ENCODE measurements at regions not wholly inside any gene's neighbourhood (a gene's known extent, or its start where the extent isn't known, plus 50 kb on each side); places are given as distances from the start of the nearest gene placed in this dataset.

- Histone ChIP-seq H3K27me3 (ENCODE audit: low read depth, low read length) (no peaks in the 10 kb centered on the region), H3K4me1 (ENCODE audit: low read length) (peaks cover 10% of the 10 kb centered on the region), H3K9me3 (ENCODE audit: insufficient read depth, low read length) (no peaks in the 10 kb centered on the region), H2AFZ (ENCODE audit: low read depth, low read length) (no peak overlapping the region), H3K4me2 (ENCODE audit: low read length) (no peak overlapping the region), H3K9ac (ENCODE audit: low read length) (no peak overlapping the region), H3K79me2 (ENCODE audit: low read length) (no peaks in the 10 kb centered on the region), H3K36me3 (replicated peaks; ENCODE audit: low read depth, low read length) (no peaks in the 10 kb centered on the region), H3K4me3 (ENCODE audit: low read length) (no peak overlapping the region), H3K27ac (ENCODE audit: low read length) (no peak overlapping the region), H4K20me1 (ENCODE audit: insufficient read depth, low read length) (no peaks in the 10 kb centered on the region)
- no peak for TF ChIP-seq CTCF (IDR thresholded peaks at IDR 0.05; ENCODE audit: low read depth, low read length)
- no peak for TF ChIP-seq EZH2phosphoT487 (IDR thresholded peaks at IDR 0.05; ENCODE audit: low read depth)
These were observed 150.0 kb upstream of the SYT10 start for GRCh38 chr12:33589576-33590114.

GRCh38 chr12:33593753-33594152 is 154.1 kb upstream of the SYT10 start:
- no peak for TF ChIP-seq CTCF (IDR thresholded peaks at IDR 0.05; ENCODE audit: low read depth, low read length)
- no peak for TF ChIP-seq EZH2phosphoT487 (IDR thresholded peaks at IDR 0.05; ENCODE audit: low read depth)
- Histone ChIP-seq H2AFZ (ENCODE audit: low read depth, low read length) (no peak overlapping the region), H3K4me2 (ENCODE audit: low read length) (no peak overlapping the region), H3K36me3 (replicated peaks; ENCODE audit: low read depth, low read length) (no peaks in the 10 kb centered on the region), H3K9ac (ENCODE audit: low read length) (no peak overlapping the region), H3K4me3 (ENCODE audit: low read length) (no peak overlapping the region), H3K9me3 (ENCODE audit: insufficient read depth, low read length) (no peaks in the 10 kb centered on the region), H3K27me3 (ENCODE audit: low read depth, low read length) (no peaks in the 10 kb centered on the region), H3K4me1 (ENCODE audit: low read length) (peaks cover 1% of the 10 kb centered on the region; the same call in 1 of the 2 replicates), H3K79me2 (ENCODE audit: low read length) (no peaks in the 10 kb centered on the region), H4K20me1 (ENCODE audit: insufficient read depth, low read length) (no peaks in the 10 kb centered on the region), H3K27ac (ENCODE audit: low read length) (no peak overlapping the region)

GRCh38 chr12:33596061-33596460 is 156.4 kb upstream of the SYT10 start:
- Histone ChIP-seq H2AFZ (ENCODE audit: low read depth, low read length) (no peak overlapping the region), H3K27ac (ENCODE audit: low read length) (no peak overlapping the region)
- TF ChIP-seq CTCF (IDR thresholded peaks at IDR 0.05; ENCODE audit: low read depth, low read length) = no peak
- TF ChIP-seq EZH2phosphoT487 (IDR thresholded peaks at IDR 0.05; ENCODE audit: low read depth) = no peak

GRCh38 chr12:33596814-33597213 is 157.2 kb upstream of the SYT10 start:
- Histone ChIP-seq H3K9me3 (ENCODE audit: insufficient read depth, low read length) (no peaks in the 10 kb centered on the region), H4K20me1 (ENCODE audit: insufficient read depth, low read length) (no peaks in the 10 kb centered on the region), H3K27me3 (ENCODE audit: low read depth, low read length) (no peaks in the 10 kb centered on the region; the same call in 1 of the 2 replicates), H3K9ac (ENCODE audit: low read length) (no peak overlapping the region), H3K27ac (ENCODE audit: low read length) (no peak overlapping the region), H3K4me1 (ENCODE audit: low read length) (no peaks in the 10 kb centered on the region), H3K4me3 (ENCODE audit: low read length) (no peak overlapping the region), H2AFZ (ENCODE audit: low read depth, low read length) (no peak overlapping the region), H3K79me2 (ENCODE audit: low read length) (no peaks in the 10 kb centered on the region), H3K4me2 (ENCODE audit: low read length) (no peak overlapping the region), H3K36me3 (replicated peaks; ENCODE audit: low read depth, low read length) (no peaks in the 10 kb centered on the region)
- TF ChIP-seq EZH2phosphoT487 (IDR thresholded peaks at IDR 0.05; ENCODE audit: low read depth) (no peak), CTCF (IDR thresholded peaks at IDR 0.05; ENCODE audit: low read depth, low read length) (no peak)

More at GRCh38 chr12:33596061-33596460, 156.4 kb upstream of the SYT10 start:
- no peak overlapping the region for H3K4me2 ChIP-seq (ENCODE audit: low read length)
- no peaks in the 10 kb centered on the region for H4K20me1 ChIP-seq (ENCODE audit: insufficient read depth, low read length)
- no peaks in the 10 kb centered on the region; the same call in 1 of the 2 replicates for H3K27me3 ChIP-seq (ENCODE audit: low read depth, low read length)
- no peaks in the 10 kb centered on the region for H3K79me2 ChIP-seq (ENCODE audit: low read length)
- no peaks in the 10 kb centered on the region for H3K4me1 ChIP-seq (ENCODE audit: low read length)
- no peaks in the 10 kb centered on the region for H3K9me3 ChIP-seq (ENCODE audit: insufficient read depth, low read length)
- no peaks in the 10 kb centered on the region for H3K36me3 ChIP-seq (replicated peaks; ENCODE audit: low read depth, low read length)
- H3K9ac ChIP-seq (ENCODE audit: low read length) = no peak overlapping the region
- H3K4me3 ChIP-seq (ENCODE audit: low read length) = no peak overlapping the region

All from OCI-LY3 (cell line).